NOMO-1 (cell line): ENCODE measurements at regions not wholly inside any gene's neighbourhood (a gene's known extent, or its start where the extent isn't known, plus 50 kb on each side); places are given as distances from the start of the nearest gene placed in this dataset.

Source experiments
- DNase-seq, 2 experiments: peaks; one replicate each; lab custom pipeline; 2025; ENCODE audit not compliant: unreplicated experiment in 2 of 2; lab: John Stamatoyannopoulos, UW

- DNase-seq, result no peak
These were observed 434.8 kb upstream of the IGFBP7 start for GRCh38 chr4:57544811-57545654.

- DNase-seq, result no peak
These were observed 394.8 kb upstream of the IGFBP7 start for GRCh38 chr4:57504797-57505530.

- no peak for DNase-seq
These were observed 394.0 kb upstream of the IGFBP7 start for GRCh38 chr4:57504139-57504538.

- no peak for DNase-seq
These were observed 391.5 kb upstream of the IGFBP7 start for GRCh38 chr4:57501720-57502119.

- no peak for DNase-seq
These were observed 389.6 kb upstream of the IGFBP7 start for GRCh38 chr4:57499786-57500185.

DNA sequence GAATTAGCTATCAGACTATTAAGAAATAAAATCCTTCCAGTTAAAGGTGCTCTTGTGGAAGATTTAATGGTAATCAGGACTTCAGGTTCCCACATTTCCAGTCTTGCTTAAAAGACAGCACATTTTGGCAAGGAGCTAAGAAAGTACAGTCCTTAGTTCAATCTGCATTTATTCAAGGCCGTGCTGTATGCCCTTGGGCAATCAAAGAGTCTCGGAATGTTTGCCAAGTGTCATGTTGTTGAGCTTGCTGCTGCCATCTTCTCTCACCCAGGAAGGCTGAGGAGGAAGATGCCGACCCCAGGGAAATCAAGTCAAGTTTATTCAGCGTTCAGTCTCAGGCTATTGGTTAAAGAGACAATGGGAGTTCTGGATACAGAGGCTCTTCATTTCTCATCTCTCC is 388.1 kb upstream of the IGFBP7 start:
- no peak for DNase-seq

DNA sequence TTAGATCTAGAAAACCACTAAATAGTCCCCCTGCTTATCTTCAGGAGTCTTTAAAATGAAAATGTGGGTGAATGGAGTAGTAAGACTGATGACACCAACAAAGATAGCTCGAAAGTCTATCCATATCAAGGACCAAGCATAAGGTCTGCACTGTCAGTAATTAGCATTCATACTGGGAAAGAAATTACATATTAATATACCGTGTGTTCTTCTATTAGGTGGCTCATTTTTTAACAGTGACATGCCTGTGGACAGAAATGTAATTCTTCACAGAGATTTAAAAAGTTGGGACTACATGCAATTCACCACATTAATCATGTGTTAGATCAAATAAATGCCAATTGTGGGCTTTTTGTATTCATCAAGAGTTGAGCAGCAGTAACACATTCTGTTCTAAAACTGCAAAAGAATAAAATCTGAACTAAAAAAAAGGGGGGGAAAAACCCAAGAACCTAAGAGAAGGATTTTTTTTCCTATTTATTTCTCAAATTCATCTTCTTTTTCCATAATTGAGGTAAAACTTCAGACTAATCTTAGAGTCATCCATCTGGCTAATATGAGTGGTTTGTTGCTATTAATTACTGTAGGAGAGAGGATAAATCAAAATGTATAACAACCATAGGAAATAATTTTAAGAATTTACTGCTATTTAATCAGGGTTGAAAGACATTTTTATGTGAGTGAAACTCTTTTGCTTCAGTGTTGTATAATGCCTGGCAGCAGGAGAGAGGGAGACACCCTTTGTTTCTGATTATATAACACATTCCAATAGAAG is 386.7 kb upstream of the IGFBP7 start:
- DNase-seq, result no peak

GRCh38 chr4:57494821-57495220 is 384.6 kb upstream of the IGFBP7 start:
- no peak for DNase-seq

- DNase-seq, result no peak
These were observed 382.2 kb upstream of the IGFBP7 start for GRCh38 chr4:57492251-57492878.

DNA sequence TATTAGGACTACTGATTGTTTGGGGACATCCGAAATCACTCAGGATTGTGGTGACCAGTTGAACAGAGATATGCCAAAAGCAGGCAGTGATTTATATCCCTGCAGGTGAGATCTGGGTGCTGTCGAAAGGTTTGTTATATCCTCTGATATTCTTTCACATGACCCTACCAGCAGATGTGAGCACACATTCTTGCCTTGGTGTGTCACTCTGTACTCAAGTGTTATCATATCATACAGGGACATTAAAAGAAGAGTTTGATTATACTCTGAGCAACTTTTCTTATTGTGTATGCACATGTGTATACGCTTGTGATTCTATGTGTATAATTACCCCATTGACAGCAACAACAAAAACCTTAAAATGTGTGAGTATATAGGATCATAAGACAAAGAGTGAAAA is 381.2 kb upstream of the IGFBP7 start:
- DNase-seq, result no peak

- no peak for DNase-seq
These were observed 380.5 kb upstream of the IGFBP7 start for GRCh38 chr4:57490520-57491255.

DNA sequence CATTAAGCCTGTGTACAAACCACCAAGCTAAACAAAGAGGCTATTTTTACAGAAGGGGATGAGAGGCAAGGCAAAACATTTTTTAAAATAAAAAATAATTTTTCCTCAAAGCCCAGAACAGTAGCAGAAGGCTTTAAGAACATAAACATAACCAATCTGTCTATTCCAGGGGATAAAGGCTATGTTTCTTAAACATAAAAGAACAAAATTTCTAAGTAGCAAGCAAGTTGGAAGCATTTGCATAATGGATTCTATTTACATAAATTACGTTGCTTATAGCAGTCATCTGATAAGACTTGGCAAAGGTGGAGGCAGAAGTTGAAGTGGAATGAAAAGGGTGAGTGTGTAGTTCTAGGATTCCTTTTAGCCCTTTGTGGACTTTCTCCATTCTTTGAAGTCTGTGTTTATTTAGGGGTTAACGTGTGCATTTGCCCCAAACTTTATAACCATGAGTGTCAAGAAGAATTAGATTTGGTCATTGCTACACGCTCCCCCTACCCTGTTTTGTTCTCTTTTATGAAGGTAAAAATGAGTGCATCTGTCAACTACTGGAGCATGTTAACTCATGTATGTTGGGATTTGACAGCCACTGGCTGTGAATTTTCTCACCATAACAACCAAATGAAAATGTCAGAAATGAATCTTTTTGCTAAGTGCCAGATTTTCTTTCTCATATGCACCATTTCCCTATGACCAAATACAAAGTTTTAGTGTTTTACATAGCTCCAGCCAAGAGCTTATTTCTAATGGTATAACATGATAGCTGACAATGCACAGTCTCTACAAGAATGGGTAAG is 378.4 kb upstream of the IGFBP7 start:
- DNase-seq, result no peak

- no peak for DNase-seq
These were observed 365.2 kb upstream of the IGFBP7 start for GRCh38 chr4:57475424-57475823.

DNA sequence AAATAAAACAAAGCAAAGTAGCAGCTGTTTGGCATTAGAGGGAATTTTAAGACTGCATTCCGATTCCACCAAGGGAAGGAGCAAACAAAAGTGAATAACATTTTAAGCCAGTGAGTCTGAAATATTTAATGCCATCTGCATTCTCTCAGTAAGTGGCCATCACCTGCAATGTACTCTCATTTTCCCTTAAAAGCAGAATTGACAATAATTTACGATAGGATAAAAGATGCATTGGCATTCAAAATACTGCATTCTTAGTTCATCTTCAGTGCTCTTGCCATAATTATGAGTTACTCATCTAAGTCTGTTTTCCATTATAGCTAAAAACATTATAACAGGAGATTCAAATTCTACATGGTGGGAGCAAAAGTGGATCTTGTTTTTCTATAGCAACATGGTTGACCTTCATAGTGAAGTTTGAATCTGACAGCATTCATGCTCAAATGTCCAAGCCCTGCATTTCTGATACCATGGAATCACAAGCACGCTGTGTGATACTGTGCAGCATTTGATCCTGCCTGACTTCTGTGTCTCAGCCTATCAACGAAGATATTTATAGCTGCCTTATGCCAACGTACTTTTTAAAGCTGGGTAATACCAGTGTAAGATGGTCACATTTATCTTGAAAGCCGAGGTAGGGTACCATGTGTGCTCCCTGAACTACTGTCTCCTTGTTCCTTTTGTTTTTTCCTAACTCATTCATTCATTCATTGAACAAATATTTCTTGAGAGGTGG is 355.3 kb upstream of the IGFBP7 start:
- DNase-seq, result no peak

DNA sequence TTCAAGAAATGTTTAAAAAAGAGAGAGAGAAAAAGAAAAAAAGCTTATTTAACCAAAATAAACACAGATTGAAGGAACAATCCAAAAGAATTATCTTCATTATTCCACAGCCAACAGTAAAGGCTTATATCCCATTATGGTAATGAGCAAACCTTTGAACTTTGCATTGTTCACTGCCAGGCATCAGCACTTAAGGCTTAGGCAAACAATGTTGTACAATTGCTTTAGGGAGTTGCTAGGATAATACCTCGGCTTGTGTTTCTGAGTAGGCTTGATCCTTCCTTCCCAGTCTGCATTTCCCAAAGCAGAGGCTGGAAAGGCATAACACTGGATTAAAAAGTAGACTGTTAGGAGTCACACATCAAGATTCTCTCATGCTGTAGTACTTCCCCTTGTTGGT is 352.7 kb upstream of the IGFBP7 start:
- no peak for DNase-seq

- DNase-seq, result no peak
These were observed 350.8 kb upstream of the IGFBP7 start for GRCh38 chr4:57460967-57461366.

GRCh38 chr4:57448901-57449300 is 338.7 kb upstream of the IGFBP7 start:
- DNase-seq, result no peak

DNA sequence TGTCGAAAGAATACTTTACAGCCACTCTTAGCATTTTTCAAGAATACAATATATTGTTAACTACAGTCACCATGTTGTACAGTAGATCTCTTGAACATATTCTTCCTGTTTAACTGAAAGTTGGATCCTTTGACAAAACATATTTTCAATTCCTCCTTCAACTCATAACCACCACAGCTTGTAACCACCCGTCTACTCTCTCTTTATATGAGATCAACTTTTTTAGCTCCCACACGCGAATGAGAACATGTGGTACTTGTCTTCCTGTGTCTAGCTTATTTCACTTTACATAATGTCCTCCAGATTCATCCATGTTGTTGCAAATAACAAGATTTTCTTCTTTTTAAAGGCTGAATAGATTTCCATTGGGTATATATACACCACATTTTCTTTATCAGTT is 338.3 kb upstream of the IGFBP7 start:
- DNase-seq, result no peak

GRCh38 chr4:57446266-57446665 is 336.1 kb upstream of the IGFBP7 start:
- DNase-seq, result no peak
